HFFc6 (cell line): ENCODE measurements at regions not wholly inside any gene's neighbourhood (a gene's known extent, or its start where the extent isn't known, plus 50 kb on each side); places are given as distances from the start of the nearest gene placed in this dataset.
"Not testable (repeated sequence)": the region's sequence is repeated elsewhere in the genome, so short reads cannot be mapped to it uniquely, and the experiment has no call there.

Experiments used
- DNase-seq: peaks from one replicate; pipeline ENCODE4 v3.0.0-alpha.2; 2018
- H3K27ac Mint-ChIP-seq: 2 replicates; pipeline ENCODE4 v1.8.0; 2020; ENCODE audit warnings: mild to moderate bottlenecking, mixed read lengths
- H3K27me3 Mint-ChIP-seq: 2 replicates; pipeline ENCODE4 v1.8.0; 2021; ENCODE audit warnings: mild to moderate bottlenecking, moderate library complexity, mixed read lengths; ENCODE audit not compliant: insufficient read depth
- H3K36me3 Mint-ChIP-seq: 2 replicates; pipeline ENCODE4 v1.8.0; 2021; ENCODE audit warnings: low read depth, mixed read lengths
- H3K4me1 Mint-ChIP-seq: 2 replicates; pipeline ENCODE4 v1.8.0; 2020; ENCODE audit warnings: low read depth, mixed read lengths
- H3K4me3 Mint-ChIP-seq: 2 replicates; pipeline ENCODE4 v1.8.0; 2020; ENCODE audit warnings: mild to moderate bottlenecking, moderate library complexity, mixed read lengths
- H3K9me3 Mint-ChIP-seq: 2 replicates; pipeline ENCODE4 v1.8.0; 2020; ENCODE audit warnings: mild to moderate bottlenecking, mixed read lengths
- CTCF ChIP-seq: fragments of 200-600 bp; sonication (generic); IDR thresholded peaks from 2 replicates; pipeline ENCODE4 v1.5.0; 2021; ENCODE audit warnings: antibody characterized with exemption, mild to moderate bottlenecking

- Mint-ChIP-seq H3K36me3 (no peaks in the 10 kb centered on the region), H3K9me3 (peaks cover 4% of the 10 kb centered on the region; the same call in 1 of the 2 replicates), H3K27me3 (peaks cover 19% of the 10 kb centered on the region), H3K27ac (no peak overlapping the region), H3K4me3 (no peak overlapping the region), H3K4me1 (no peaks in the 10 kb centered on the region)
- no peak for TF ChIP-seq CTCF
- no peak for DNase-seq
Measured at GRCh38 chr18:8522756-8523155, 86.5 kb upstream of the RAB12 start.

GRCh38 chr18:8525692-8526091 is 83.5 kb upstream of the RAB12 start:
- peak; percentile 37 for TF ChIP-seq CTCF
- Mint-ChIP-seq H3K27ac (no peak overlapping the region), H3K4me3 (no peak overlapping the region), H3K36me3 (peaks cover under 1% of the 10 kb centered on the region; the same call in 1 of the 2 replicates), H3K27me3 (peaks cover 17% of the 10 kb centered on the region), H3K4me1 (no peaks in the 10 kb centered on the region), H3K9me3 (peaks cover 13% of the 10 kb centered on the region)
- DNase-seq, result no peak

- Mint-ChIP-seq H3K4me3 (no peak overlapping the region), H3K9me3 (peaks cover 19% of the 10 kb centered on the region), H3K27ac (no peak overlapping the region), H3K4me1 (no peaks in the 10 kb centered on the region), H3K27me3 (peaks cover 17% of the 10 kb centered on the region), H3K36me3 (peaks cover 7% of the 10 kb centered on the region; the same call in 1 of the 2 replicates)
- TF ChIP-seq CTCF, result no peak
- no peak for DNase-seq
Measured at GRCh38 chr18:8526332-8526731, 82.9 kb upstream of the RAB12 start.

GRCh38 chr18:8529609-8530008 is 79.6 kb upstream of the RAB12 start:
- TF ChIP-seq CTCF, result no peak
- H3K27ac Mint-ChIP-seq, result no peak overlapping the region
- peaks cover 19% of the 10 kb centered on the region for H3K36me3 Mint-ChIP-seq
- H3K4me1 Mint-ChIP-seq, result no peaks in the 10 kb centered on the region
- no peak overlapping the region for H3K4me3 Mint-ChIP-seq
- peaks cover 35% of the 10 kb centered on the region for H3K9me3 Mint-ChIP-seq
- H3K27me3 Mint-ChIP-seq, result peaks cover 8% of the 10 kb centered on the region; the same call in 1 of the 2 replicates
- no peak for DNase-seq

GRCh38 chr18:8531084-8531483 is 78.2 kb upstream of the RAB12 start:
- H3K27me3 Mint-ChIP-seq, H3K4me1 Mint-ChIP-seq, H3K27ac Mint-ChIP-seq, DNase-seq, H3K4me3 Mint-ChIP-seq: not testable (repeated sequence)
- peaks cover 35% of the 10 kb centered on the region for H3K9me3 Mint-ChIP-seq
- peaks cover 19% of the 10 kb centered on the region for H3K36me3 Mint-ChIP-seq

GRCh38 chr18:8536231-8536630 is 73.0 kb upstream of the RAB12 start:
- Mint-ChIP-seq H3K27me3 (peaks cover 2% of the 10 kb centered on the region), H3K9me3 (peaks cover 16% of the 10 kb centered on the region), H3K4me1 (no peaks in the 10 kb centered on the region)

More at GRCh38 chr18:8536231-8536630, 73.0 kb upstream of the RAB12 start:
- no peak overlapping the region for H3K4me3 Mint-ChIP-seq
- no peak for TF ChIP-seq CTCF
- DNase-seq, result no peak
- no peak overlapping the region for H3K27ac Mint-ChIP-seq
- H3K36me3 Mint-ChIP-seq, result peaks cover 13% of the 10 kb centered on the region
